Caco-2 (cell line): ENCODE measurements at regions not wholly inside any gene's neighbourhood (a gene's known extent, or its start where the extent isn't known, plus 50 kb on each side); places are given as distances from the start of the nearest gene placed in this dataset.

Experiments
- BruUV-seq: library from RNA; stranded (reverse); fragments of 400-500 nt; replicated peaks from 2 replicates; lab custom pipeline; 2021; lab: Mats Ljungman, UMichigan
- CTCF ChIA-PET: fragments of 300-600 bp; sonication (Branson Sonifier 250); formaldehyde crosslinking; loops from one replicate; lab custom pipeline; 2022; ENCODE audit warnings: antibody characterized with exemption; lab: Charles Lee
- POLR2A ChIA-PET: fragments of 300-600 bp; sonication (Branson Sonifier 250); formaldehyde crosslinking; loops from one replicate; lab custom pipeline; 2022; ENCODE audit warnings: antibody characterized with exemption; lab: Charles Lee
- DNase-seq, 2 experiments: peaks; one replicate each; pipeline versions ENCODE4 v3.0.0 to v3.0.0-alpha.2; 2020 to 2022
- H3K27me3 ChIP-seq: replicated peaks from 2 replicates; pipeline ENCODE4 v1.6.0; 2011; ENCODE audit warnings: low read length; ENCODE audit not compliant: control insufficient read depth, insufficient read depth
- H3K36me3 ChIP-seq: 2 replicates; pipeline ENCODE4 v1.5.1; 2011; ENCODE audit warnings: low read length; ENCODE audit not compliant: control insufficient read depth, insufficient read depth
- H3K4me1 ChIP-seq: fragments of 250-450 bp; sonication (Bioruptor Pico); 2 replicates; pipeline ENCODE4 v1.5.1; 2020; ENCODE audit warnings: mild to moderate bottlenecking
- H3K4me3 ChIP-seq: 2 replicates; pipeline ENCODE4 v1.5.1; 2011; ENCODE audit warnings: low read depth, mild to moderate bottlenecking, control low read depth, low read length
- H3K9me3 ChIP-seq: fragments of 250-450 bp; sonication (Bioruptor Pico); 2 replicates; pipeline ENCODE4 v1.5.1; 2020; ENCODE audit warnings: mild to moderate bottlenecking, moderate library complexity
- H3K27ac Mint-ChIP-seq: one replicate; pipeline ENCODE4 v1.8.0; 2022; ENCODE audit warnings: mixed read lengths; ENCODE audit not compliant: unreplicated experiment
- H3K27me3 Mint-ChIP-seq: one replicate; pipeline ENCODE4 v1.8.0; 2022; ENCODE audit warnings: mixed read lengths; ENCODE audit not compliant: insufficient read depth, unreplicated experiment
- H3K36me3 Mint-ChIP-seq: one replicate; pipeline ENCODE4 v1.8.0; 2022; ENCODE audit warnings: mild to moderate bottlenecking, mixed read lengths; ENCODE audit not compliant: insufficient read depth, unreplicated experiment
- H3K4me1 Mint-ChIP-seq: one replicate; pipeline ENCODE4 v1.8.0; 2022; ENCODE audit warnings: low read depth, mixed read lengths; ENCODE audit not compliant: unreplicated experiment
- H3K4me3 Mint-ChIP-seq: one replicate; pipeline ENCODE4 v1.8.0; 2022; ENCODE audit warnings: mild to moderate bottlenecking, moderate library complexity, mixed read lengths; ENCODE audit not compliant: unreplicated experiment
- H3K9me3 Mint-ChIP-seq: one replicate; pipeline ENCODE4 v1.8.0; 2022; ENCODE audit warnings: mixed read lengths; ENCODE audit not compliant: unreplicated experiment
- intact Hi-C: fragments of 100-400 bp; cut with micrococcal nuclease; formaldehyde crosslinking; loops from one replicate; pipeline ENCODE4 v1.10.0; 2022; ENCODE audit not compliant: unreplicated experiment
- TF ChIP-seq, protein P1 (sequence below), 2 experiments: fragments of 200-600 bp in 1 of 2; IDR thresholded peaks; 1 replicate in 1 of 2; 2 replicates in 1 of 2; pipeline versions ENCODE4 v1.5.1 to v1.8.0; 2011 to 2022; ENCODE audit warnings: antibody characterized with exemption in 1 of 2, control low read depth in 1 of 2, inconsistent platforms in 1 of 2, low read depth in 1 of 2, low read length in 1 of 2, mild to moderate bottlenecking in 1 of 2, moderate library complexity in 1 of 2; ENCODE audit not compliant: insufficient read depth in 1 of 2, severe bottlenecking in 1 of 2, unreplicated experiment in 1 of 2

DNA sequence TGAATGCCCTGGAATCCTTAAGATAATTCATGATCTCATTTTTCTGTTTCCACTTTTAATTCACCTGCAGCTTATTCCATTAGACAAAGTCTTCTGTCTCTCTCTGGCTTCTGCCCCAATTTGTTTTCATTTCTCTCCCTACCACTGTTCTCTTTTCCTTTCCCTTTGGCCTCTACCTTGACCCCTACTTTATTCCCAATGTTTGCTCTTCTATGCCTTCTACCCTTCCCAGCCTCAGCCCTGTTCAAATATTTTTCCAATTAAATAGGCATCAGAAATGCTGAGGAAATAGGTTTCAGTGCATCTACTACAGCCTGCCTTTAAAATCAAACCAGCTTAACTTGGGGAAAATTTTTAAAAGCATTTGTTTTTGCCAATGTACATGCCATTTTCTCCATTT is 443.7 kb upstream of the CWC22 start:
- Histone ChIP-seq H3K4me3 (no peak overlapping the region), H3K4me1 (no peaks in the 10 kb centered on the region), H3K27me3 (no peaks in the 10 kb centered on the region), H3K9me3 (no peaks in the 10 kb centered on the region), H3K36me3 (no peaks in the 10 kb centered on the region)
- ChIA-PET CTCF (no interaction called here), POLR2A (no interaction called here)
- Mint-ChIP-seq H3K36me3 (no peaks in the 10 kb centered on the region), H3K27me3 (peaks cover 2% of the 10 kb centered on the region), H3K27ac (no peak overlapping the region), H3K4me3 (no peak overlapping the region), H3K4me1 (no peaks in the 10 kb centered on the region), H3K9me3 (no peaks in the 10 kb centered on the region)
- no peak for DNase-seq
- TF ChIP-seq, protein P1, sequence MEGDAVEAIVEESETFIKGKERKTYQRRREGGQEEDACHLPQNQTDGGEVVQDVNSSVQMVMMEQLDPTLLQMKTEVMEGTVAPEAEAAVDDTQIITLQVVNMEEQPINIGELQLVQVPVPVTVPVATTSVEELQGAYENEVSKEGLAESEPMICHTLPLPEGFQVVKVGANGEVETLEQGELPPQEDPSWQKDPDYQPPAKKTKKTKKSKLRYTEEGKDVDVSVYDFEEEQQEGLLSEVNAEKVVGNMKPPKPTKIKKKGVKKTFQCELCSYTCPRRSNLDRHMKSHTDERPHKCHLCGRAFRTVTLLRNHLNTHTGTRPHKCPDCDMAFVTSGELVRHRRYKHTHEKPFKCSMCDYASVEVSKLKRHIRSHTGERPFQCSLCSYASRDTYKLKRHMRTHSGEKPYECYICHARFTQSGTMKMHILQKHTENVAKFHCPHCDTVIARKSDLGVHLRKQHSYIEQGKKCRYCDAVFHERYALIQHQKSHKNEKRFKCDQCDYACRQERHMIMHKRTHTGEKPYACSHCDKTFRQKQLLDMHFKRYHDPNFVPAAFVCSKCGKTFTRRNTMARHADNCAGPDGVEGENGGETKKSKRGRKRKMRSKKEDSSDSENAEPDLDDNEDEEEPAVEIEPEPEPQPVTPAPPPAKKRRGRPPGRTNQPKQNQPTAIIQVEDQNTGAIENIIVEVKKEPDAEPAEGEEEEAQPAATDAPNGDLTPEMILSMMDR (IDR thresholded peaks at IDR 0.05; ENCODE audit: insufficient read depth in 1 of 2, low read depth in 1 of 2, low read length in 1 of 2, severe bottlenecking in 1 of 2, unreplicated experiment in 1 of 2), result no peak
- no TSS peak for BruUV-seq
- intact Hi-C loops, result no loop called here

DNA sequence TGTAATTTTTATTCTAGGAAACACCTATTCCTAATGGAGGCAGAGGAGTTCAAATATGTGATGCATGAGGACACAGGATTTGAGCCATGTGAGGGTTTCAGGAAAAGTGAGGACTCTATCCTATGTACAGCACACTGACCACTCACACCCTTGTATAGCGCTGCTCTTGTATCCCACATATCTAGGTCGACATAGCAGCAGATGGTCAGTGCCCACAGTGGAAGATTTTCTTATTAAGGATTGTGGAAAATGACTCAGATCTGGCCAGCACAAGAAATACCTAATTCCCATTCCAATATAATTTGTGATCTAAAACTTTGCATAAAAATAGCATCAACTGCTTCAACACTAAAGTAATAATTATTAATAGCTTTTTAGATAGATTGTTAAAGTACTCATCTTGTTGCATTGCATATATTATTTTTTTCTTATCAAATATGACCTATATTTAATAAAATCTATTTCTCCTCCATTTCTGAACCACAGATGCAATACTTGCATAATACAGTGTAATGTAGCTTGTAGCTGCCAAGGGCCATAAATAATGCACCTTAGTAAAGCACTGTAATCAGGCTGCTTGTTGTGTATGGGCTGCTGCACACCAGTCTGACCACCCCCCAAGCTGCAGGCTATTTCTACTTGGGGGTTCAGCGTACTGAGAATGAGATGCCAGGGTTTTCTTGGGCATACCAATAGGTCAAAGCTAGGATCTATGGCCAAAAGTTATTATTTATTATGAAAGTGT is 442.2 kb upstream of the CWC22 start:
- no TSS peak for BruUV-seq
- Histone ChIP-seq H3K4me1 (no peaks in the 10 kb centered on the region), H3K36me3 (no peaks in the 10 kb centered on the region), H3K27me3 (no peaks in the 10 kb centered on the region), H3K4me3 (no peak overlapping the region), H3K9me3 (no peaks in the 10 kb centered on the region)
- Mint-ChIP-seq H3K27ac (no peak overlapping the region), H3K4me3 (no peak overlapping the region), H3K27me3 (peaks cover 2% of the 10 kb centered on the region), H3K4me1 (no peaks in the 10 kb centered on the region), H3K9me3 (no peaks in the 10 kb centered on the region), H3K36me3 (no peaks in the 10 kb centered on the region)
- intact Hi-C loops, result no loop called here
- POLR2A ChIA-PET, result no interaction called here
- CTCF ChIA-PET, result no interaction called here
- DNase-seq, result no peak
- TF ChIP-seq, protein P1 (IDR thresholded peaks at IDR 0.05; ENCODE audit: insufficient read depth in 1 of 2, low read depth in 1 of 2, low read length in 1 of 2, severe bottlenecking in 1 of 2, unreplicated experiment in 1 of 2), result no peak

DNA sequence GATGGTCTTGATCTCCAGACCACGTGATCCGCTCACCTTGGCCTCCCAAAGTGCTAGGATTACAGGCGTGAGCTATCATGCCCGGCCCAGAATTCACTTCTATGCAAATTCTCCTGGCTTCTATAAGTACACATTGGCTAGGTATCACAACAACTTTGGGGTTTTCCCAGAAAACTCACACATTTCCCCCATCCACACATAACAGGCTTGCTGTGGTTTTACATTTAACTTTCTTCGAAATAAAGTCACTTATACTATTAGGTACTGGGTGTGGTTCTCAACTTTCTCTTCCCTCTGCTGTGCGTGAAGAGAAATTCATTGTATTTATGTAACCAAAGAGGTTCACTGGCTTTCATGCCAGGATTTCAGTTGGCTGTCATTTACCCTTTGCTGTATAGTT is 439.4 kb upstream of the CWC22 start:
- intact Hi-C loops, result no loop called here
- no peak for DNase-seq
- TF ChIP-seq, protein P1 (IDR thresholded peaks at IDR 0.05; ENCODE audit: insufficient read depth in 1 of 2, low read depth in 1 of 2, low read length in 1 of 2, severe bottlenecking in 1 of 2, unreplicated experiment in 1 of 2), result no peak

More for the DNA sequence above, 439.4 kb upstream of the CWC22 start:
- POLR2A ChIA-PET, result no interaction called here
- Mint-ChIP-seq H3K4me1 (no peaks in the 10 kb centered on the region), H3K27me3 (peaks cover 2% of the 10 kb centered on the region), H3K27ac (no peak overlapping the region), H3K4me3 (no peak overlapping the region), H3K36me3 (no peaks in the 10 kb centered on the region), H3K9me3 (no peaks in the 10 kb centered on the region)
- Histone ChIP-seq H3K4me3 (no peak overlapping the region), H3K9me3 (peaks cover under 1% of the 10 kb centered on the region; the same call in 1 of the 2 replicates), H3K27me3 (no peaks in the 10 kb centered on the region), H3K36me3 (no peaks in the 10 kb centered on the region), H3K4me1 (no peaks in the 10 kb centered on the region)
- CTCF ChIA-PET, result no interaction called here
- no TSS peak for BruUV-seq
